Activated T-cell treated with anti-CD3 and anti-CD28 coated beads, Interleukin-2, amount 50 U/mL, for 1 hour (primary cell): ENCODE measurements at regions not wholly inside any gene's neighbourhood (a gene's known extent, or its start where the extent isn't known, plus 50 kb on each side); places are given as distances from the start of the nearest gene placed in this dataset.
"Not testable (repeated sequence)": the region's sequence is repeated elsewhere in the genome, so short reads cannot be mapped to it uniquely, and the experiment has no call there.

Source experiments
- DNase-seq: peaks from one replicate; pipeline ENCODE4 v3.0.0-alpha.2; 2020

DNA sequence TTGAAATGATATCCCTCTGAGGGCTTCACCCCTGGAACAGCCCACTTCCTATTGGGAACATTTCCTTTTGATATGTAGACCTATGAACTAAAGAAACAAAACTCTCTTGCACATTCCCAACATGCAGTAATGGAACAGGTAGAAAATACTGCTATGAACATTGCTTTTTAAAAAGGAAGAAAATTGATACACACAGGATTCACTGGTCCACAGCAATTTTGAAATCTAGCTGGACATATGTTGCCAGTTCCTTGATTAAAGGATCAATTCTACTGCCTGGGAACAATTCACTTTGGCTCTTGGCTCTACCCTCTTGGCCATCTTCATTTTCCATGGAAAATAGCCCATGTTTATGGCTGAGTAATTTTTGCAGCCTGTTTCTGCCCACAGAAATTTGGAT is 74.9 kb upstream of the ZNF280D start:
- DNase-seq = no peak

DNA sequence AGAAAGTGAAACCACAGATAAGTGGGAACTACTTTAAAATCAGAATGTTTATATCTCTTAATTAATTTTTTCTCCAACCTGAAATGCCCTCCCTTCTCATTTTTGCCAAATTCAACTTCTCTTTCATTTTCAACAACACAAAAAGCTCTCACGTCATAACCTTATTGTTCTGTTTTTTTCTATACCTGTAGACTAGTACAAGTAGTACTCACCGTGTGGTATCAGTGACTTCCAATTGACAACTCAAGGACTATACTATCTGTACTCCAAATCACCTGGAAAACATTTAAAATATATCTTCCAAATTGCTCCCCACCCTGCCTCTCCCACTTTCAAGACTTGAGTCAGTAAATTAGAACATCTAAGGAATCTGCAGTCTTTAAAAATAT is 72.8 kb upstream of the ZNF280D start:
- DNase-seq = no peak

DNA sequence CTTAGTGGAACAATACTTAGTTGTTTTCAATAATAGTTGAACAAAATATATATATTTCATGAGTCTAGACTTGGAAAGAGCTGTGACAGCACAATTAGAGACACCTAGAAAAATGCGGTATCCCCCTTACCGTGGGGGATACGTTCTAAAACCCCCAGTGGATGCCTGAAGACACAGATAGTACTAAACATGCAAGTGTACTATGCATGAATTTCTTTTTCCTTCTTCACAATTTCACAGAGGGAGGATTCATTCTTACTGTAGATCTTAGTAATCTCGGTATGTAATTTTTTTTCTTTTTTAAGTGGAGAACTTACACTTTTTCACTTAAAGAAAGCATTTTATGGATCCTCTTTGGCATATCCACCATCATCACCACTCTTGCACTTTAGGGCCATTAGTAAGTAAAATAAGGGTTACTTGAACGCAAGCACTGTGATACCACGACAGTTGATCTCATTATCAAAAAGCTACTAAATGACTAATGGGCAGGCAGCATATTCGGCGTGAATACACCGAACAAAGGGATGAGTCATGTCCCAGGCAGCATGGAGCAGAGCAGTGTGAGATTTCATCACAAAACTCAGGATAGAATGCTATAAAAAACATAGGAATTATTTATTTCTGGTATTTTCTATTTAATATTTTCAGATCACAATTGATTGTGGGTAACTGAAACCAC is 72.3 kb upstream of the ZNF280D start:
- no peak for DNase-seq

DNA sequence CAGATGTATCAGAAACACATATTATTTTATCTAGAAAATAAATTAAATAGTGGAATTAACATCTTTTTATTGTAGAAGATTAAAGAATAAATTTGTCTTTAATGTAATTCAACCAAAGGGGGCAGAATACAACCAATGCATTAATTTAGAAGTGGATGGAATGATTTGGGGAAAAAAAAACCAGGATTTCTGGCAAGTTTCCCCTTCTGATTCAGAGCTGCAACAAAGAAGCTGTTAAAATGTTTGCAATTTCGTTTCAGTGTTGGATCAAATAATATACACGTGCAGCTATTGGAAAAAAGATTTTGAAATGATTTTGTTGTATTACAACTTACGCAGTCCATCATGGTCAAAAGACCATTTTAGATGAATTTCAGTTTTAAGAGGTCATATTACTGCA is 71.6 kb upstream of the ZNF280D start:
- DNase-seq = no peak

DNA sequence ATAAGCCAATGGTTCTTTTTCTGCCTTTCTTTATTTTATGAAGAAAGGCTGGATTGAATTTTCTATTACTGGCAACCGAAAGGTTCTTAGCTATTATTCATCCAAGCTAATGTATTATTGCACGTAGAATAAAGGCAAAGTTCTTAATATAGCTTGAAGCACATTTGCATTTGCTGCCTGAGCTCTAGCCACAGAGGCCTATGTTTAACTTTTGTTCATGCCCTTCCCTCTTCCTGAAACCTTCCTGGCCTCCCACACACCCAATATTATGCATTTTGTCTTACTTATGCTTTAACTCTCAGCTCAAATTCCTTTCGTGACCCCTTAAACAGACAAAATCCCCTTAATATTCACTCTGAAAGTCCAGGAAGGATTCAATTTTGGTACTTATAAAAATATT is 71.0 kb upstream of the ZNF280D start:
- DNase-seq = no peak

DNA sequence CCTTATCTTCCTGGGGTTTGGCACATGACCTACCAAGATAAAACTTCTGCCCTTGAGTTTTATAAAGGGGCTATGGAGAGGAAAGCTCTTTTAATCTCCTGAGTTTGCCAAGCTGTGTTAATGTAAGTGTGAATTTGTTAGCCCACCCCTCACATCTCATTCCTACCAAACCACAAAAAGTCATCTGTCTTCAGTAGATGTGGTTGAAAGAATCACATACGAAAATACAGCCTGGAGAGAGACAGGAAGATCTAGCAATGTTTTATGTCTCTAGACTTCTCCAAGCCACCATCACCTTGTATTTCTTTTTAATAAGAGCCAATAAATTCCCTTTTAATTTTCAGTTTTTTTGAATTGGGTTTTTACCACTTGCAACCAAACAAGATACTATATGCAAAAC is 68.9 kb upstream of the ZNF280D start:
- DNase-seq = no peak

DNA sequence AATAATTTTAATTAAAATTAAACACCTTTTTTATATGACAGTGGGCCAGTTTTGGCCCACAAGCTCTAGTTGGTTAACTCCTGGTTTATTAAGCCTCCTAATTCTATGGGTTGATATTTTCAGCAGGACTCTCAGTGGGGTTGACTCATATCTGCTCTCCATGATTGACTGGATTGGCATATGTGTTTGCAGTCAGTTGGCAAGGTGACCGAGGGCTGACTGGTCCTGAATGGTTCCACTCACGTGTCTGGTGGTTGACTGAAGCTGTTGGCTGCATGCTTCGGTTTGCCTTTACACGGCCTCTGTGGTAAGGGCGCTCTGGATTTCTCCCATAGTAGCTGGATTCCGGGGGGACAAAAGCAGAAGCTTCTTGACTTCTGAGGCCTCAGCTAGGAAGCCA is 65.3 kb upstream of the ZNF280D start:
- DNase-seq = no peak

DNA sequence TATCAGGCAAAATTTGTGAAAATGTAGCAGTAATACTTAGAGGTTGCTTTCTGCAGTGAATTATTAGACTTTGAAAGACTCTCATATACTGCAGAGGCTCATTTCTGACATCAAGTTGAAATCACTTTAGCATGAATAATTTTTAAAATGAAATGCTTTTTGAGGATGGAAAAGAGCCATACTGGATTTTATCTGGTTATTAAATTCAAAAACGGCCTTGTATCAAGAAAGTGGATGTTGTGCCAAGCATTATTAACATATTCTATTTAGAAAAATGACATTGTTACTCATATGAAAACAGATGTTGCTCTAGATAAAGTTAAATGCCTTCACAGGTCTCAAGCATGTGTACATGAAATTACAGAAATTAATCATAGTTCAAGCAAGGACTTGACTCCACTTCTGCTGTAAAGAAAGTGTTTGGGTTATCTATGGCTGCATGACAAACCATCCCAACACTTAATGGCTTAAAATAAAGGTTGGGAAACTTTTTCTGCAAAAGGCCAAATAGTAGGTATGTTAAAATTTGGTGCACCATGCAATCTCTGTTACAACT is 64.5 kb upstream of the ZNF280D start:
- no peak for DNase-seq

DNA sequence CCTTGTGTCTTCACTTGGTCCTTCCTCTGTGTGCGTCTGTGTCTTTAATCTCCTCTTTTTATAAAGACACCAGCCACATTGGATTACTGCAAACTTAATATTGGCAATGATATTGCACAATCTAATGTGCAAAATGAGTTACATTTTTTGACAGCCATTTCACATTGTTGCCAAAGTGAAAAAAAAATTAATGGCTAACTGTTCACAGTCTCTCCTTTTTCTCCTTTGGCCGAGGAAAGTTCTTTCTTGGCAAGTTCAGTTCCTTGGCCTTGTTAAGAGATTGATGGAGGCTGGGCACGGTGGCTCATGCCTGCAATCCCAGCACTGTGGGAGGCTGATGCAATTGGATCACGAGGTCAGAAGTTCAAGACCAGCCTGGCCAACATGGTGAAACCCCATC is 62.2 kb upstream of the ZNF280D start:
- DNase-seq = no peak

DNA sequence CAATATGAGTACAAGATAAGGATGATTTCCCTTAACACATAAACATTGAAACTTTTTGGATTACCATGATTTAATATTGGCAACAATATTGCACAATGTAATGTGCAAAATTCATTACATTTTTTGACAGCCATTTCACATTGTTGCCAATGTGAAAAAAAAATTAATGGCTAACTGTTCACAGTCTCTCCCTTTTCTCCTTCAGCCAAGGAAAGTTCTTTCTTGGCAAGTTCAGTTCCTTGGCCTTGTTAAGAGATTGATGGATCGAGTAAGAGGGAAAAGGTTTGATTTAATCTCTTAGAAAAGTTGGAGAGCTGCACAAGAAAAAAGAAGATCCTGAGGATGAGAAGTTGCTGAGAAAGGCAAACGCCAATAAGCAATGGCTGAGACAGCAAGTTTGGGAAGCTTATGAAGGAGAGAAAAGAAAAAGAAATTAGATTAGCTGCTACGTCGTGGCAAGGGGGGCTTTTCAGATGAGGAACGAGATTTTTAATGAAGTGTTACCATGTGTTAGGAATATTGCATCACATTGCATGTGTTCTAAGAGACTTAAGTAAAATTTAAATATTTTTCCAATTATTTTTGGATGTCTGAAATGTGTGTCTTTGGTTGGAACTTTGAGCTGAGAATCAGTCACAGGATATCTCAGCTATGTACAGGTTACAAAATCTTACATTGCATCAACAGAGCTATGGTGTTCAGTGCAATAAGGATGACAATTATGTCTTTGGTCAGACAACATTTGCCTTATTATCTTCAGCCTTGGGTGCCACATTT is 61.4 kb upstream of the ZNF280D start:
- no peak for DNase-seq

DNA sequence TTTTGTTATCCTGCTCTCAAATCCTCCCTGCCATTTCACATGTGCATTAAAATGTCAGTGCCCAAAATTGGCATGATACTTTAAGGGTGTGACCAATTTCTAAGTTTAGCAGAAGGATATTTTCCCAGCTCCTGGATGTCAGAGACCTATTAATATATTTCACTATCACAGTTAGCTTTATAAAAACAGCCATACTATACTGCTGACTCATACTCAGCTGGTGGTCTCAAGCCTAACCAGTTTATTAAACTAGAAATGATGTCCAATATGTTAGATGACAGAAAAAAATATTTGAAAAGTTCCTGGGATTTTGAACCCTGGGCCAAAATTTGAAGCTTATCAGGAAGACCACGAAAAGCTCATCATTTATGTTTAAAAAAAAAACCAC is 60.9 kb upstream of the ZNF280D start:
- no peak for DNase-seq

DNA sequence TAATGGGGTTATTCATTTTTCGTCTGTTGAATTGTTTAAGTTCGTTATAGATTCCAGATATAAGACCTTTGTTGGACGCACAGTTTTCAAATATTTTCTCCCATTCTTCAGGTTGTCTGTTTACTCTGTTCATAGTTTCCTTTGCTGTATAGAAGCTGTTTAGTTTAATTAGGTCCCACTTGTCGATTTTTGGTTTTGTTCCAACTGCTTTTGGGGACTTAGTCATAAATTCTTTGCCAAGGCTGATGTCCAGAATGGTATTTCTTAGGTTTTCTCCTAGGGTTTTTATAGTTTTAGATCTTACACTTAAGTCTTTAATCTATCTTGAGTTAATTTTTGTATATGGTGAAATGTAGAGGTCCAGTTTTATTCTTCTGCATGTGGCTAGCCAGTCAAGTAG is 58.9 kb upstream of the ZNF280D start:
- no peak for DNase-seq

DNA sequence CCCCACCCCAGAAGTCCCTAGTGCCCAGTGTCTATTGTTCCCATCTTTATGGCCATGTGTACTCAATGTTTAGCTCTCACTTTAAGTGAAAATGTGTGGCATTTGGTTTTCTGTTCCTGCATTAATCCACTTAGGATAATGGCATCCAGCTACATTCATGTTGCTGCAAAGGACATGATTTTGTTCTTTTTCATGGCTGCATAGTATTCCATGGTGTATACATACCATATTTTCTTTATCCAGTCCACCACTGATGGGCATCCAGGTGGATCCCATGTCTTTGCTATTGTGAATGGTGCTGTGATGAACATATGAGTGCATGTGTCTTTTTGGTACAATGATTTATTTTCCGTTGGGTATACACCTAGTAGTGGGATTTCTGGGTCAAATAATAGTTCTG is 58.2 kb upstream of the ZNF280D start:
- not testable (repeated sequence) for DNase-seq

DNA sequence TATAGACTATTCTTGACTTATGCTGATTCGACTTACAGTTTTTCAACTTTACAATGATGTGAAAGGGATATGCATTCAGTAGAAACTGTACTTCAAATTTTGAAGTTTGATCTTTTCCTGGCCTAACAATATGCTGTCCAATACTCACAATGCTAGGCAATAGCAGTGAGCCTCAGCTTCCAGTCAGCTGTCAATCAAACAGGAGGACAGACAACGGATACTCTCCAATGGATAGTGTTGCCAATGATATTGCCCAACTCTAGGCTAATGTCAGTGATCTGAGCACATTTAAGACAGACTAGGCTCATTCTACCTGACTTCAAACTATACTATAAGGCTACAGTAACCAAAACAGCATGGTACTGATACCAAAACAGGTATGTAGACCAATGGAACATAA is 55.0 kb upstream of the ZNF280D start:
- no peak for DNase-seq

DNA sequence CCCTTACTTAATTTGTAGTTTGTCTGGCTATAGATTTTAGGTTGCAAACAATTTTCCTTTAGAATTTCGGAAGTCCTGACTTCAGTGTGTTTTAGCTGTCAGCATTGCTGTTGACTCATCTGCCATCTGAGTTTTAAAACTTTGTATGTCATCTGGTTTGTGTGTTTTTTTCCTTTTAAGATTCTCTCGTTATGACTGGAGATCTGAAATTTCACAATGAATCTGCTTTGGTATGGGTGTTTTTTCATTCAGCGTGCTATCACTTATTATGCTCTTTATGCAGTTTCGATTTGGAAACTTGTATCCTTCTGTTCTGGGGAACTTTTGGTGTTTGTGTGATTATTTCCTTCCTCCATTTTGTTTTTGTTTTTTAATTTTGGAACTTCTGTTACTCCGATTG is 53.7 kb upstream of the ZNF280D start:
- DNase-seq = no peak

DNA sequence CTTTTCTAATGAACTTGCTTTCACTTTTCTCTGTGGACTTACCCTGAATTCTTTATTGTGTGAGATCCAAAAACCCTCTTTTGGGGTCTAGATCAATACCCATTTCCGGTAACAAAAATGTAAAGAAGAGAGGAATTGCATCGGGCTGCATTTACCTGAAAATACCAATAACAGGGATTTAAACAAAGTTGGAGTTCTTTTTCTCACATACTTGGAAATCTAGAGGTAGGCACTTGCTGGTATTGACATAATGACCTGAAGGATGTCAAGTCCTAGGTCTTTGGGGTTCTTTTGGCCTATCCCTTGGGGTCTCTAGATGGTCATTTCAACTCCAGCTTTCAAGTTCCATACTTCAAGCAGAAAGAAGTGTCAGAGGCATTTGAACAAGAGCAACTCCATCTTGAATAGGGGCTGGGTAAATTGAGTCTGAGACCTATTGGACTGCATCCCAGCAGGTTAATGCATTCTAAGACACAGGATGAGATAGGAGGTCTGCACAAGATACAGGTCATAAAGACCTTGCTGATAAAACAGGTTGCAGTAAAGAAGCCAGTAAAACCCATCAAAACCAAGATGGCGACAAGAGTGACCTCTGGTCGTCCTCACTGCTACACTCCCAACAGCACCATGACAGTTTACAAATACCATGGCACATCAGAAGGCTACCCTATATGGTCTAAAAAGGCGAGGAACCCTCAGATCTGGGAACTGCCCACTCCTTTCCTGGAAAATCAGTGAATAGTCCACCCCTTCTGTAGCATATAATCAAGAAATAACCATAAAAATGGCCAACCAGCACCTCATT is 50.8 kb upstream of the ZNF280D start:
- no peak for DNase-seq

DNA sequence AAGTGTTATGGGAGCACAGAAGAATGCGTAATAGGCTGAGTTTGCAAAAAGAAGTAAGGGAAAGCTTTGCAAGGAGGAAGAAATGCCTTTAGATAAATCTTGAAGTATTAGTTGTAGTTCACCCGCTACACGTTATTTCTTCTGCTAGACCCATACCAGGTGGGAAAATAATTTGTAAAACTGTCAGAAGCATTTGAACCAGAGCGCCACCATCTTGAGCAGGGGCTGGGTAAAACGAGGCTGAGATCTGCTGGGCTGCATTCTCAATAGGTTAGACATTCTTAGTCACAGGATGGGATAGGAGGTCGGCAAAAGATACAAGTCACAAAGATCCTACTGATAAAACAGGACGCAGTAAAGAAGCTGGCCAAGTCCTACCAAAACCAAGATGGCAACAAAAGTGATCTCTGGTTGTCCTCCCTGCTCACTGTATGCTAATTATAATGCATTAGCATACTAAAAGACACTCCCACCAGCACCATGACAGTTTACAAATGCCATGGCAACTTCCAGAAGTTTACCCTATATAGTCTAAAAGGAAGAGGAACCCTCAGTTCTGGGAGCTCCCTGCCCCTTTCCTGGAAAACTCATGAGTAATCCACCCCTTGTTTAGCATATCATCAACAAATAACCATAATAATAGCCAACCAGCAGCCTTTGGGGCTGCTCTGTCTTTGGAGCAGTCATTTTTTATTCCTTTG is 50.0 kb upstream of the ZNF280D start:
- no peak for DNase-seq
